Cortex of kidney (tissue), 1 donor: ENCODE measurements at regions not wholly inside any gene's neighbourhood (a gene's known extent, or its start where the extent isn't known, plus 50 kb on each side); places are given as distances from the start of the nearest gene placed in this dataset.

Source experiments
- DNase-seq: peaks from one replicate; lab custom pipeline; 2025; lab: John Stamatoyannopoulos, UW

DNA sequence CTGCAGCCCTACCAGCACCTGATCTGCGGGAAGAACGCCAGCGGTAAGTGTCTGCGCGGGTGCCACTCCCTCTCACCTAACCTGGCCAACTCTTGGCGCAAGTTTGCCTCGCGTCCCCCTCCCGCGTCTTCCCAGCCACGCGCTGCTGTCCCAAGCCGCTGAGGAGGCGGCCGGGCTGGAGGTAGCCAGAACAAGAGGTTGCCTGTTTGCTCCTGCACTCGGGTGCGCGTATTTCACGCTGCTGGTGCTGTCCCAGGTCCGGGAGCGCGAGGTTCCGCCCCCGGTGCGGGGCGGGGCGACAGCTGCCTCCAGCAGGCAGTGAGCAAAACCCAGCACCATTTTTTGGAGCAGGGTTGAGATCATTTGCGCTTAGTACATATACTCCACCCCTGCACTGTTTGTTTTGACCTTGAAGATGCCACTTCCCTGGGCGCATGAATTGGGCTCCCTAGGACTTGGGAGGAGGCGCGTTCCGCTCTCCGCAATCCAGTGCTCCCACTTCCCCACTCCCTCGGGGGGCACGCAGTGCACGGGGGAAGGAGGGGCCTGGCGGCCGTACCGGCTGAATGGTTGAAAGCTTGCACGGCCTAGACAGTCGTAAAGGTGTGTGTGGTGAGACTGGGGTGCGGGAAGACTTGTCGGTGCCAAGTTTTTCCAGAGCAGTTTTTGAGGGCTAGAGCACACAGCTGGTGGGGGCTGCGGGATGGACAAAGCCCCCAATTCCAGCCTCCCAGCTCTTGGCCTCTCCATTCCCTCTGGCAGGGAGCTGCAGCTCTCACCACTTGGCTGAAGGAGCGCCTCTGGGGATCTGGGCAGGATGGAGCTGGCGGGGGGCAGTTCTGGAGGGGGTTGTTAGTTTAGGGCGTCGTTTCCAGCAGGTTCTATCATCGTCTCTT is 226.9 kb upstream of the CRY1 start:
- no peak for DNase-seq

DNA sequence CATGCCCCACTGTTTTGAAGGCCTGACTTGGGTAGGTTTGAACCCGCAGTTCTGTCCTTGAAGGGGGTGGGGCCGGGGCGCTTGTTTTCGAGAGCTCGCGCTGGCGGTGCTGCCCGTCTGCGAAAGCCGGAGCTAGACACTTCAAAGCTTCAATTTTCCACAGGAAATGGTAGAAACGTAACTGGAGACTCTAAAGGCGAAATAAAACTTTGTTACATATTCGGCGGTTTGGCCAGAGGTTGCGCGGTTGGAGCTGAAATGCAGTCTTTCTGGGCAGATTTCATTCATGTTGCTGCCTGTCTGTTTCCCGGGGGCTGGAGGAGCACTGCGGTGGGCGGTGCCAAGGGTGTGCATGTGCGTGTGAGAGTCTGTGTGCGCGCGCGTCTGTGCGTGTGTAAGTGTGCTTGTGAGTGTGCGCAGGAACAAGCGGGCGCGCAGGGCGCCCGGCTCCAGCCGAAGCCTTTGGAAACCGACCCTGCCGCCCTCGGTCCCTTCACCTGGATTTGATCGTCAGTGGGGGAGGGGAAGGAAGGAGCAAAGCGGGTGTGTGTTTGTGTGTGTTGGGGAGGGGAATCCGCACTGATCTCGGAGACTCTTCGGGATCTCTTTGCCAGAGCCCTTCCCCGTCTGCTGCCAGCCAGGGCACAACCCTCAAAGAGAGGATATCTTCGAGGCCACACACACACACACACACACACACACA is 227.7 kb upstream of the CRY1 start:
- no peak for DNase-seq

DNA sequence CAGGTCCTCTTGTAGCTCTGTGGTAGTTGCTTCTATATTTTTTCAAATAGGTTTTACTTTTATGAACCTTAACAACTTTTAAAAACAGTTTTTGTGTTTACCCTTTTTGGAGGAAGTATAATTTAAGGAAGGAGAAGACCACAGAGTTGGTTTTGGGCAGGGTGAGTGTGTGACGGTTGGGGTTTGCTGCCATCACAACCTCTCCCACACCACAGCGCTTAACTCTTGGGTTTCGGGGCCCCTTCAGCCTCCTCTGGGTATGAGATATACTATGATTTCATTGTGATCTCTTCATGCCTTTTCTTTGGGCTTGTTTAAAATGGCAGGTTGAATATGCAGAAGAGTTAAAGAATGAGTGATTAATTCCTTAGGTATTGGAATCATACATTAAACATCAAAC is 228.7 kb upstream of the CRY1 start:
- no peak for DNase-seq

DNA sequence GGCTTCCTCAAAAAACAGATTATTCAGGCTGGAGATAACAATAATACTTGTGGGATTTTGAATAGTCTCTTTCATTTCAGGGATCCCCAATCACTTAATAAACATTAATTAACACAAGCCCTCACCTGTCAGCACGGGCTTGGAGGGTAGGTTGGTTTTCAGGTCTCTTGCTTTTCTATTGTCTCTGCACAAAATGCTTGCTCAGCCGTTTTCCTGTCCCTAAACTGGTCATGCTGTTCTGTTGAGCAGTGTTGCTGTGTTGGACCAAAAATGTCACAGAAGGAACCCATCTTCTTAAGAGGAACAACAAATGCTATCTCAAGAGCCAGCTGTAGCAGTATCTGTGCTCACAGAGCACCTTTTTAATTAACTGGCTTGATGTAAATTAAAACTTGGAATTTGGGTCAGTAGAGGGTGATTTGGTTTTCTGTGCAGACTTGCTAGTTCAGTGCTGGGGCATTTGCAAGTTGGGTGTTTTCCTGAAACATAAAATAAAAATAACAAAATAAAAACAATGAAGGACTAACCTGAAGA is 231.8 kb upstream of the CRY1 start:
- no peak for DNase-seq

DNA sequence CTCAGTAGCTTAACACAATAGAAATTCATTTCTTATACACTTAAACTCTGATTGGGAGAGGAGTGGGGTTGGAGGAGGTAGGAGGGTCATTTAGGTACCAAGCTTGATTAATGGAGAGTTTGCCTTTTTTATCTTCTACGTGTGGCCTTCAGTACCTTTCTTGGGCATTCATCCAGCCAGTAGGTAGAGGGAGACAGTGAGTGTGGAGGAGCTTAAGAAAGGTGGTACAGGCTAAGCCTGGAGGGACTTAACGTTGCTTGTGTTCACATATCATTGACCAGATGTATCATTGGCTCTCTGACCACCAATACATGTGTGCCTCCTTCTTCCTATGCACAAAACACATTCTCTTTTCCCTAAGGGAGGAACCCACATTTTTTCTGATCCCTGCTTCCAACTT is 232.9 kb upstream of the CRY1 start:
- no peak for DNase-seq

GRCh38 chr12:107327651-107328182 is 234.4 kb upstream of the CRY1 start:
- no peak for DNase-seq

DNA sequence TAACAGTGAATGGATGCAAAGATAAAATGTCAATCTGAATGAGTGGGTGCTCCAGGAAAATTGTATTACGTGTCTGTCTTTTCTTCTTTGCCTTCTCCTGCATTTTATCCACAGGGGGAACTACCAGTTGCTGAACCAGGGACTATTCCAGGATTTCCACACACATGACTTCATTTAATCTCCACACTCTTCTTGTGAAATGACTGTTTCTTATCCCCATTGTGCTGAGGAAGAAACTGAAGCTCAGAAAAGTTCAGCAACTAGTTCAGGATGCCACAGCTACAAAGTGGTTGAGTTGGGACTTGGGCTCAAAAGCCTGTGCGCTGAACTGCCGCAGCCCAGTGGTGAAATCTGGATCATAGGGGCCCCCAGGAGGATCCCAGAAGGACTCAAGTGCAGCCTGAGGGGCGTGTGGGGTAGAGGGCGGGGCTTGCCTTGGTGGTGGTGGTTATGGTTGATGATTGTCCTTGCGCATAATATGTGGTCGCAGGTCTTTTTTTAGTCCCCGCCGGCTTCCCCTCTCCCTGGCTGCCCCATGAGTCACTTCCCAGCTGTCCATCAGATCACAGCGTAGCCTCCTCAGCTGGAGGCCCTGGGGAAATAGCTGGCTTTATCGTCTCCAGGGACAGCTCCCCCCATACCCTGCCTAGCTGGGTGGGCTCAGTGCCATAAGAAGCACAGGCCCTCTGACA is 235.2 kb upstream of the CRY1 start:
- no peak for DNase-seq

DNA sequence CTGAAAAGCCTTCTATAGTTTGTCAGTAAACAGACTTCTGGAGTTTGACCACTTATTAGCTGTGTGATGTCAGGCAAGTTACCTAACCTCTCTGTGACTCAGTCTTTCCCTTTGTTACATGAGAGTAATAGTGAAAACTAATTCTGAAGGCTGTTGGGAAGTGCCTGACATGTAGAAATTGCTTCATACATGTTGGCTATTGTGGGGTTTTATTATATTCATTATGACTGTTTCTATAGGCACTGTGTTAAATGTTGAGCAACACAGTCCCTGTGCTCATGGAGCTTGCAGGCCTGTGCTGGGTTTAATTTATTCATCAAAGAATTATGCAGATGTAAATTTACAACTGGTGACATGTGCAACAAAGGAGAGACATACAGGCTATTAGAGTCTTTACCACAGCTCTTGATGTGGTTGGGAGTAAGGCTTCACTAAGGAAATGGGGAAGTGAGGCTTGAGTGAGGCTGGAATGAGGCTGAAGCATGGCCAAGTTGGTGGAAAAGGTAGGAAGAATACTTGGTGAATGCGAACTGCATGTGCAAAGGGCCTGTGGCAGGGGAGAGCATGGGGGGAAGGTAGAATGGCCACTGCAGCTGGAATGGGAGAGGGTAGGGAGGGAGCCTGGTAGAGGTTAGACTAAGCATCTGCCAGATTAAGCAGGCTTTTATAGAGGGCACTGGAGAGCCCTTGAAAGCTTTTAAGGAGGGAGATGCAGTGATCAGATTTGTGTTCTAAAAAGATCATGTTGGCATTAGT is 236.4 kb upstream of the CRY1 start:
- DNase-seq = no peak

DNA sequence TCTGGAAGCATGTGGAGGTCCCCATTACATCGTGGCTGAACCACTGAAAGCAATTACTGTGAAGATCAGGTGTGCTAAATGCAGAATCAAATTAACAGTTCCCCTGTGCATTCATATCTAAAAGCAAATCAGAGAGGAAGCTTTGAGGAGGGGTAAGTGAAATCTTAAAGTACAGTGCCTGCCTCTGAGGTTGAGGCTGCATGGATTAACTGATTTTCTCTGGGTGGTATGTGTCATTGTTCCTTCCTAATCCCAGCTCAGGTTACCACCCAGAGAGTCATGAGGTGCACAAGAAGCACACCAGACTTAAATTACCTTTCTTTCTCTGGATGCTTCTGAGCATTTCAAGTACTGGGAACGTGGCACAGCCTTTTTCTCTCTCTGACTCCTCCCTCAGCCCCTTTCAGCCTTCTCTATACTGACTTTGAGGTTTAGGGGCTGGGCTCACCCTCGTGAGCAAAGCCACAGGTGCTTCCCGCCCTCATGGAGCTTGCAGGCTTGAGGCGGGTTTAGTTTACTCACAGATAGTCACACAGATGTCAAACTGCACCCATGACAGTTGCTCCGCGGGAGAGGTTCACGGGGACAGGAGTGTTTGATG is 237.6 kb upstream of the CRY1 start:
- DNase-seq = no peak

DNA sequence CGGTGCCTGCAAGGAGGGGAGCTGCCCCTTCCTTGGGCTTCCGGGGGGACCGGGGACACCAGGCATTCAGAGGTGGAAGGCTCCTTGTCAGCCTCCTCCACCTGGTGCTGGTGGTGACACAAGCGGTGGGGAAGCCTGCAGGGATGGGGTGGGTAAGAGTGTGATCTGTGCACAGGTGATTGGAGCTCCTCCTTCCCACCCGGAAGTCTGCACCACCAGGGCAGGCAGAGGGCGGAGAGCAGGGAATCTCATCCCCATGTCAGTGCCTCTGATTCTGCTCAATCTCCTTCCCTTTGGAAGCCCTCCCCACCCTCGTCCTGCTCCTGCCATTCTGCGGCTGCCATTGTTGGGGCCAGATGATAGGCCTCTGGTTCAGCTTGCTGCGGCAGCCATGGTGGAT is 238.1 kb upstream of the CRY1 start:
- DNase-seq = no peak

- DNase-seq = no peak
These were observed 238.6 kb upstream of the CRY1 start for GRCh38 chr12:107331912-107332311.

- DNase-seq = no peak
These were observed 239.4 kb upstream of the CRY1 start for GRCh38 chr12:107332743-107333142.

DNA sequence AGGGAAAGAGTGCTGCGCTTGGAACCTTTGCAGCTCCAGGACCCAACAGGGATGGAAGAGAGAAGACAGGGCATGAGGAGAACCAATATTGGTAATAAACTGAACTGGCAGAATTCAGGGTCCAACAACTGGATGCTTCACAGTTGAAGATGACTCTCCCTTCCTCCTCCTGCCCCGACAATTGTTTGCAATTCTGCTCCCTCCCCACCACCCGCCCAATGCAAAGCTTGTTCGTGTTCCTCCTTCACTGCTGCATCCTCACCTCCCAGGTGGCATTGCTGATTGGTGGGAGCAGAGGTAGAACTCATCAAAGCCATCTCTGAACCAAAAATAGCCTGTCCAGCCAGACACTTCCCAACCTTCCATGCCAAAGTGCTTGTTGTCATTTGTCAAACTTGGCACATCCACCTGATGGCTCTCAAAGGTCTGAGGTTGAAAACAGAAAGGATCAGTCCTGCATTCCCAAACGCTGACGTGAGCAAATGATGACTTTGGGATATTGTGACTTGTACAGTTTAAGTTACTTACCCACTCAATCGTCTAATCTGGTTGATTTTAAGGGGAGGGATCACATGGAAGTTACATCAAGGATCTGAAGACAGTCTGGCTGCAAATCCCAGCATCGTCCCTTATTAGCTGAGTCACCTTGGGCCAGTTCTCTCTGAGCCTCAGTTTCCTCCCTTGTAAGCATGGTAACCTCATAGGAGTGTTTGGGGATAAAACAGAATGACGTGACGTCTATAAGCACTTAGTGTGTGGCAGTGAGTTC is 242.6 kb upstream of the CRY1 start:
- DNase-seq = no peak

DNA sequence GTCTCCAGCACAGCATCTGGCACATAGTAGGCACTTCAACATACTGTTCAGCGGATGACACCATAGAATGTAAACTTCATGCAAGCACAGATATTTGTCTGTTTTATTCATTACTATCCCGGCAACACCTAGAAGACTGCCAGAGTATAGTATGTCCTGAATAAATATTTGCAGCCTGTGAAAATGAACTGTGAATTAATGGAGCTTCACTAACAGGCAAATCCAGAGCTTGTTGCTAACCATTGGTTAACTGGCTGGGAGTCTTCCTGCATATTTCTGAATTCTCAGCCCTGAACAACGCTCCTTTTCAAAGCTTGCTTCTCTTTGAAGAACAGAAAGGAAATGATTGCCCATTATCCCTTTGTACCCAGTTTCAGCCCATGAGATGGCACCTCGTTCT is 243.3 kb upstream of the CRY1 start:
- DNase-seq = no peak

GRCh38 chr12:107337346-107338095 is 244.2 kb upstream of the CRY1 start:
- no peak for DNase-seq

DNA sequence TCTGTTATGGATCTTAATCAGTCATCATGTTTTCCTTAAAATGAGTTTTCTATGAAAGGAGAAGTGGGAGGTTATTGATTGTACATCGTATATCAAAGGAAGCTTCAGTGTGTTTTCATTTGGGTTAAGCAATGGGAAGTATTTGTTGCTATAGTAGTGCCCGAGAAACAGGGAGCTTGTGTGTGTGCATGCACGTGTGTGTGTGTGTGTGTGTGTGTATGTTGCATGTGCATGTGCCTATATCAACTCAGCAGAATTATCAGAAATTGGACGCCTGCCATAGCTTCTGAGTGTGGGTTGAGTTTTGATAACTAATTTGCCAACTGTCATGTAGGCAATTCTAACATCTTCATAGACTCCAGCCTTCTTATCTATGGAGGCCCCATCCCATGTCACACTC is 246.1 kb upstream of the CRY1 start:
- no peak for DNase-seq

- DNase-seq = no peak
These were observed 246.6 kb upstream of the CRY1 start for GRCh38 chr12:107339932-107340331.

DNA sequence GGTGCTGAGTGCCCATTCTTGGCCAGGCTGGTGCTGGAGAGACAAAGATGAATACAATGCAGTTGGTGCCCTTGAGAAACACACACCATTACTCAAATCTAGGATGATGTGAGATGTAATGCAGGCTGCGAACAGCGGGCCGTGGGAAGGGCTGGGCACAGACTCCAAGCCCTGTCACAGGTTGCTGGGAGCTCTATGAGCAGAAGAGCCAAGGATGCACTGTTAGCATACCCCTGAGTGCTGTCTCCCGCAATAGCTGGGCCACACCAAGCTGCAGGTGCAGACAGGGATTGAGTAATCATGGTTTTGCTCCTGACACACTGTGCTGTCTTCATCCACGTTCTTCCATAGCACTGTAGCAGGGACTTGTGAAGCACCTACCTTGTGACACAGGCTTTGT is 247.5 kb upstream of the CRY1 start:
- no peak for DNase-seq

- DNase-seq = no peak
These were observed 250.9 kb upstream of the CRY1 start for GRCh38 chr12:107344035-107344808.
